ENCODE measurements at regions not wholly inside any gene's neighbourhood (a gene's known extent, or its start where the extent isn't known, plus 50 kb on each side); places are given as distances from the start of the nearest gene placed in this dataset.

DNA sequence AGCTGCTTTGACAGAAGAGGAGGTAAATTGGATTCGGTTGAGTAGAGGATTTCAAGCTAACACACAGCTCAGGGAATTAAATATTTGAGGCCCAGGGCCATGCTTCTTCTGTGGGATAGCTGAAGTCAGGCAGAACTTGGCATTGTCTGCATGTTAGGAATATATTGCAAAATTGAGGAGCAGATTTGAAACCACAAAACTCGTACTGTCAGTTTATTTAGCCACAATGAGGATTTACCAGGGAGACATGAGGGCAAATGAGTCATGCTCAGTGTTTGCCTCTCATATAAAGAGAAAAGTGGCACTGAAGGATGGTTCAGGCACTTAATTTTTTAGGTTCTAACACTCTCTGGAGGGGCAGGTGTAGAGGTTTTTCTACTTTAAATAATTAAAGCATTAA lies 83.0 kb upstream of the PRLR start:
- Histone ChIP-seq H3K36me3 (ENCODE audit: insufficient read depth, low read length) (no peaks in the 10 kb centered on the region), H3K9ac (ENCODE audit: insufficient read length) (no peak overlapping the region), H3K4me3 (no peak overlapping the region), H3K9me3 (ENCODE audit: low read depth, low read length) (no peaks in the 10 kb centered on the region), H3K27ac (no peak overlapping the region)
- no peak for TF ChIP-seq EZH2 (IDR thresholded peaks at IDR 0.05)
- no peak for TF ChIP-seq FOXP2 (optimal IDR thresholded peaks at IDR 0.05; ENCODE audit: control extremely low read depth, extremely low read length, insufficient read depth)
- DNase-seq (ENCODE audit: low read depth, low spot score): no peak

DNA sequence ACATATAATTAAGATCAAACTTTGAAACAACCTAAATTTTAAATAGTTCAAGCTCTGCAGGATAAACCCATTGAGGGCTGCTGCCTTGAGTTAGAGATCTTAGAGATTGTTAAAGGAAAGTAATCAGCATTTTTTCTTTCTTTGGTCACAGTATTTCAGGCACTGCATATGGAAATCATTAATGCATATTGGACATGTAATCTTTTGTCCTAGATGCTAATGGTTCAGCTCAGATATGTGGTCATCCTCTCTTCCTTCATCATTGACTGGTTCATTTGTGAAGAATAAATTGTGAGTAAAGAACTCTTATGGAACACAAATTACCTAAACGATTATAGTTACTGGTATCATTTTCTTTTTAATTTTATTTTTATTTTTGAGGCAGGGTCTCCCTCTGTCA lies 82.0 kb upstream of the PRLR start:
- H3K9ac ChIP-seq (ENCODE audit: insufficient read length): no peak overlapping the region
- TF ChIP-seq POLR2AphosphoS5 (IDR thresholded peaks at IDR 0.05; ENCODE audit: borderline replicate concordance, low read depth, low read length): no peak
- TF ChIP-seq FOXP2 (optimal IDR thresholded peaks at IDR 0.05; ENCODE audit: control extremely low read depth, extremely low read length, insufficient read depth): no peak
- no peak for TF ChIP-seq EZH2 (IDR thresholded peaks at IDR 0.05)
- H3K36me3 ChIP-seq (ENCODE audit: insufficient read depth, low read length): no peaks in the 10 kb centered on the region
- DNase-seq (ENCODE audit: low read depth, low spot score): no peak
- no peak overlapping the region for H3K4me3 ChIP-seq
- no peaks in the 10 kb centered on the region for H3K9me3 ChIP-seq (ENCODE audit: low read depth, low read length)
- H3K27ac ChIP-seq: no peak overlapping the region

DNA sequence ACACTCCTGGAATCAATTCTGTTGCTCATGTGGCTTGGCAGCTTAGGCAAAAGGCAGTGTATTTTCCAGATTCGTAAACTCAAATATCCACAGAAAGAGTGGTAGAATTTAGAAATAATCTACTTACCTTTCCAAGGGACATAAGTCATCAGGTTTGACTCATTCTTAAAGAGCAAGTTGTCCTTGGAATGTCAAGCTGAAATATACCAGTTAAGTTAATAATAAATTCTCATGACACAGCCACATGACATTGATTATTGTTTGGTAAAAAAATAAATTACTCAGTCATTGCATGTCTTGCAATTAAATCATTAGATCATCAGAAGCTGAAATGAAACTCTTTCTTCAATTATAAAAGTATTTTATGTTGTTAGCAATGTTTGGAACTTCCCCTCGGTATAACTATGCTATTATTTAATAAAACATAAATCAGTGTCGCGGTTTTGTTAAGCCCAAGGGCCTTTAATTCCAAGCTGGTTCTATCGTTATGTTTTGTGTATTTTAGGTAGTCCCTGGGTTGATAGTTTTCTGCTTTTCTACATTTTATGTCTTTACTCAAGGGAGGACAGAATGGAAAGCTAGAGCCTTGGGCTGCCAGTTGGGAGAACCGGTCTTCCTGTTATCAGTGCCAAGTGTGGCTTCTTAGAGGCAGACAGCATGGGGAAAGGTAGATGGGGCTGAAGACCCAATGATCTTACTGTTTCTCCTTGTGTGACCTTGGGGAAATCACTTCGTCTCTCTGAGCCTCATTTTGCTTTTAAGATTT lies 79.3 kb upstream of the PRLR start:
- DNase-seq (ENCODE audit: low read depth, low spot score): no peak

DNA sequence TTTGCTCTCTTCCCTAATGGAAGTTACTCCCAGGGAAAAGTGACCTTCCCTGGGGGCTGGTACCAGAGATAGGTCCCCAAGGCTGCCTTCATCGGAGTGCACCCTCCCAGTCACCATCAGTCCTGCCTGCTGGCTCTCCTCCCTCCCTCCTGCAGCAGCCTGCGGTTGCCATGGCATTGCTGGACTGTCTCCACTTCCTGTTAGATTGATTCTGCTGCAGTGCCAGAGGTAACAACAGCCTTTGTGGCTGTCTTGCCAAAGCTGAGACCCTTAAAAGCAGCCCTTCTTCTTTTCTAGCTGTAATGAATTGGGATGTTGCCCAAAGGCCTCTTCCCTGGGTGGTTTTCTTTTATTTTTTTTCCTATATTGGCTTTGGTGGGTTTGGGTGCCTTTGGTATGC lies 78.1 kb upstream of the PRLR start:
- H3K27ac ChIP-seq: no peak overlapping the region
- TF ChIP-seq POLR2AphosphoS5 (IDR thresholded peaks at IDR 0.05; ENCODE audit: borderline replicate concordance, low read depth, low read length) (no peak), EZH2 (IDR thresholded peaks at IDR 0.05) (no peak), FOXP2 (optimal IDR thresholded peaks at IDR 0.05; ENCODE audit: control extremely low read depth, extremely low read length, insufficient read depth) (no peak)
- H3K9me3 ChIP-seq (ENCODE audit: low read depth, low read length): no peaks in the 10 kb centered on the region
- H3K9ac ChIP-seq (ENCODE audit: insufficient read length): no peak overlapping the region
- DNase-seq (ENCODE audit: low read depth, low spot score): no peak
- no peak overlapping the region for H3K4me3 ChIP-seq
- no peaks in the 10 kb centered on the region for H3K36me3 ChIP-seq (ENCODE audit: insufficient read depth, low read length)

More for the DNA sequence above, 79.3 kb upstream of the PRLR start:
- TF ChIP-seq POLR2AphosphoS5 (IDR thresholded peaks at IDR 0.05; ENCODE audit: borderline replicate concordance, low read depth, low read length) (no peak), FOXP2 (optimal IDR thresholded peaks at IDR 0.05; ENCODE audit: control extremely low read depth, extremely low read length, insufficient read depth) (no peak), EZH2 (IDR thresholded peaks at IDR 0.05) (no peak)
- H3K9ac ChIP-seq (ENCODE audit: insufficient read length): no peak overlapping the region
- H3K27ac ChIP-seq: no peak overlapping the region
- H3K4me3 ChIP-seq: no peak overlapping the region
- H3K36me3 ChIP-seq (ENCODE audit: insufficient read depth, low read length): no peaks in the 10 kb centered on the region
- H3K9me3 ChIP-seq (ENCODE audit: low read depth, low read length): no peaks in the 10 kb centered on the region

DNA sequence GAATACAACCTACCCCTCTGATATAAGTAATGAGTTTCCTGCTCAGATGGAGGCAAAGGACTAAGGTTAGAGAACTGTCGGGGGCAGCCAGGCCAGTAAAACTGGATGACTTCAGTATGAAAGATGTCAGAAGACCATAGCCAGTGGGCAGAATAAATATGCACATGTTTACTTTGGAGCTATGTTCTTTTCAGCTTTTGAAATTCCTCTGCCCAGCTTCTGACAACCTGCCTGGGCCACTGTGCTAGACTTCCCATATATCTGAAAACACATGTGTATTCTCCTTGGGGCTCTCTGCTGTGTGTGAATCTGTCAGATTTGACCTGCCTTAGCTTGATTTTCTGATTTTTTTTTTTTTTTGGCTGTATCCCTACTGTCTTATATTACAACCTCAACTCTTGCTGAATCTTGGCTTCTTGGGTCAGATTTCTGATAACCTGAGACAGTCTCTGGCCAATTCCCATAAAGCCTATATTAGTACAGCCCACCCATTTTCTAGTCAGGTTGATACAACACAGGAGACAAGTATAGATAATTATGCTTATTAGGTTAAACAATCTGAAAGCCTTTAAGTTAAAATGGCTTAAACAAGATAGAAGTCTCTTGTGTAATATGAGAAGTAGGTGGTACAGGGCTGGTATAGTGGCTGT lies 76.6 kb upstream of the PRLR start:
- H3K9me3 ChIP-seq (ENCODE audit: low read depth, low read length): no peaks in the 10 kb centered on the region
- no peak overlapping the region for H3K4me3 ChIP-seq
- H3K36me3 ChIP-seq (ENCODE audit: insufficient read depth, low read length): no peaks in the 10 kb centered on the region
- H3K9ac ChIP-seq (ENCODE audit: insufficient read length): no peak overlapping the region
- H3K27ac ChIP-seq: no peak overlapping the region
- TF ChIP-seq POLR2AphosphoS5 (IDR thresholded peaks at IDR 0.05; ENCODE audit: borderline replicate concordance, low read depth, low read length) (no peak), EZH2 (IDR thresholded peaks at IDR 0.05) (no peak), FOXP2 (optimal IDR thresholded peaks at IDR 0.05; ENCODE audit: control extremely low read depth, extremely low read length, insufficient read depth) (no peak)
- DNase-seq (ENCODE audit: low read depth, low spot score): no peak

DNA sequence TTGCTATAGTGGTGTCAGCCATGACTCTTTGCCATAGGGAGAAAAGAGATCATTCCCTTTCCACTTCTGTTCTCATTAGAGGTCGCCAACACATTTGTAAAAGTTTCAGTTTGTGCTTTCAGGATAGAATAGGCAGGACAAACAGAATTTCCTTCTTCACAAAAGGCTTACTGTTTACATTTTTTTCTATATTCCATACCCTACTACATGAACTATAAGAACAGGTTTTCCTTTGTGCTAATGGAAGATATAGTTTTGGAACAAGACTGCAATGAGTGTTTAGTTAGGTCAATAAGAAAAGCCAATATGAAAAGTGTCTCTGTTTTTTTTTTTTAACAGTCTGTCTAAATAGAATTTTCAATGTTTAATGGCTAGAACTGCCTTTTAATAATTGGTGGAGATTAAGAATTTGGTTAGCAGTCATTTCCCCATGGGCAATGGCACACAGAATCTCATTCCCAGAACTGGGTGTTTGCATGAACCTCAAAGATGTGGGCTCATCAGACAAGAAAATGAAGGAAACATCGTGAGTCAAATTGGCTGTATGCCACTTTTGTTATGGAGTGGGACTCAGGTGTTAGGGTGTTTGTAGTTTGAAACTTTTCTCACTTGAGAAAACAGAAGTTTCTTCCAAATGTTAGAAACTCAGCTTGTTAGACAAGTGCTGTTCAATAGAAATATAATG lies 75.2 kb upstream of the PRLR start:
- TF ChIP-seq FOXP2 (optimal IDR thresholded peaks at IDR 0.05; ENCODE audit: control extremely low read depth, extremely low read length, insufficient read depth) (no peak), POLR2AphosphoS5 (IDR thresholded peaks at IDR 0.05; ENCODE audit: borderline replicate concordance, low read depth, low read length) (no peak), EZH2 (IDR thresholded peaks at IDR 0.05) (no peak)
- Histone ChIP-seq H3K27ac (no peak overlapping the region), H3K4me3 (no peak overlapping the region), H3K9me3 (ENCODE audit: low read depth, low read length) (no peaks in the 10 kb centered on the region), H3K36me3 (ENCODE audit: insufficient read depth, low read length) (no peaks in the 10 kb centered on the region), H3K9ac (ENCODE audit: insufficient read length) (no peak overlapping the region)
- no peak for DNase-seq (ENCODE audit: low read depth, low spot score)

DNA sequence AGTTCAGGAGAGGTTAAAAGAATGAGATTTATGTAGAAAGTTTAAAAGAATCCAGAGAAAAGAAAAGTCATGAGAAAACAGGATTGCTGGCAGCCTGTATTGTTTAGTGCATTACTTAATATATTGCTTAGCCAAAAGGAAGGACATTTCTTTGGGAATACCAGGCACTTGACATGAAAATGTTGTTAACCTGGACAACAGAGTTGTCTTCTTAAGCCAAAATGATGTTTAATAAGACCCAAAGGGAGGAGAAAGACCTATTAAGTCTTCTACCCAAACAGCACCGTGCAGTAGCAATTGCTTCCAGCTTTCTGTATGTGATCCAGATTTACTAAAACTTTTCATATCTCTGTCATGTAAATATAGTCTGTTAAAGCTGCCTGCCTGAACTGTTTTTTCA lies 74.0 kb upstream of the PRLR start:
- no peak overlapping the region for H3K4me3 ChIP-seq
- TF ChIP-seq POLR2AphosphoS5 (IDR thresholded peaks at IDR 0.05; ENCODE audit: borderline replicate concordance, low read depth, low read length) (no peak), EZH2 (IDR thresholded peaks at IDR 0.05) (no peak), FOXP2 (optimal IDR thresholded peaks at IDR 0.05; ENCODE audit: control extremely low read depth, extremely low read length, insufficient read depth) (no peak)
- DNase-seq (ENCODE audit: low read depth, low spot score): no peak
- H3K9ac ChIP-seq (ENCODE audit: insufficient read length): no peak overlapping the region
- H3K9me3 ChIP-seq (ENCODE audit: low read depth, low read length): no peaks in the 10 kb centered on the region
- H3K27ac ChIP-seq: no peak overlapping the region
- no peaks in the 10 kb centered on the region for H3K36me3 ChIP-seq (ENCODE audit: insufficient read depth, low read length)

DNA sequence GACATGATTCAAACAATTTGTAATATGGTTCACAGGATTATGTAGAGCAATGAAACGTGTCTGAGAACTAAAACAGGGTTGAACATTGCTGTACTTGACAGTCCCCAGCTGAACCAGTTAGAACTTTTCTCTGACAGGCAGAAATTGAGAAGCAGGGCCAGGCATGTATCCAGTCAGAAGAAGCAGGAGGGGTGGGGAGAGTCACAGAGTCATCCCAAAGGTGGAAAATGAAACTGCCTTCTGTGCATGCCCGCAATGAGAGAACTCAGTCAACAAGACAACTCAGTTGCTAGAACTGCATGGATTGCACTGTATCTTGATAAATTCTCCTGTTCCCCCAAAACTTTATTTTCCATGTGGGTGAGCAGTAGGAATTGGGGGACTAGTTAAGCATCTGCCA lies 72.9 kb upstream of the PRLR start:
- no peaks in the 10 kb centered on the region for H3K9me3 ChIP-seq (ENCODE audit: low read depth, low read length)
- no peak for DNase-seq (ENCODE audit: low read depth, low spot score)
- no peak overlapping the region for H3K9ac ChIP-seq (ENCODE audit: insufficient read length)
- no peak overlapping the region for H3K27ac ChIP-seq
- H3K36me3 ChIP-seq (ENCODE audit: insufficient read depth, low read length): no peaks in the 10 kb centered on the region
- TF ChIP-seq EZH2 (IDR thresholded peaks at IDR 0.05) (no peak), POLR2AphosphoS5 (IDR thresholded peaks at IDR 0.05; ENCODE audit: borderline replicate concordance, low read depth, low read length) (no peak), FOXP2 (optimal IDR thresholded peaks at IDR 0.05; ENCODE audit: control extremely low read depth, extremely low read length, insufficient read depth) (no peak)
- H3K4me3 ChIP-seq: no peak overlapping the region
